CD8-positive, alpha-beta memory T cell (primary cell): ENCODE measurements at regions not wholly inside any gene's neighbourhood (a gene's known extent, or its start where the extent isn't known, plus 50 kb on each side); places are given as distances from the start of the nearest gene placed in this dataset.

Source experiments
- CTCF ChIA-PET: fragments of 350-600 bp; sonication (Branson Sonifier 250); formaldehyde crosslinking; loops from one replicate; lab custom pipeline; 2021; ENCODE audit warnings: antibody characterized with exemption; lab: Charles Lee
- POLR2A ChIA-PET: fragments of 350-600 bp; sonication (Branson Sonifier 250); formaldehyde crosslinking; loops from one replicate; lab custom pipeline; 2021; ENCODE audit warnings: antibody characterized with exemption; lab: Charles Lee
- DNase-seq, 5 donors: peaks; one replicate each; pipeline versions ENCODE4 v3.0.0 to v3.0.0-alpha.2; 2020 to 2022; ENCODE audit warnings: mixed read lengths in 1 of 5
- H3K27ac ChIP-seq: one replicate; pipeline ENCODE4 v1.7.0; 2013; ENCODE audit warnings: low read depth, mild to moderate bottlenecking, low read length, moderate library complexity
- H3K27me3 ChIP-seq: 2 replicates; pipeline ENCODE4 v1.7.0; 2013; ENCODE audit warnings: low read length, mild to moderate bottlenecking; ENCODE audit not compliant: insufficient read depth, poor library complexity, severe bottlenecking
- H3K36me3 ChIP-seq: 2 replicates; pipeline ENCODE4 v1.7.0; 2013; ENCODE audit warnings: mild to moderate bottlenecking, low read length, moderate library complexity; ENCODE audit not compliant: insufficient read depth
- H3K4me1 ChIP-seq: 2 replicates; pipeline ENCODE4 v1.7.0; 2013; ENCODE audit warnings: mild to moderate bottlenecking, low read length, moderate library complexity; ENCODE audit not compliant: insufficient read depth
- H3K4me3 ChIP-seq: 2 replicates; pipeline ENCODE4 v1.7.0; 2013; ENCODE audit warnings: mild to moderate bottlenecking, low read length
- H3K9me3 ChIP-seq: 2 replicates; pipeline ENCODE4 v1.7.0; 2013; ENCODE audit warnings: mild to moderate bottlenecking, low read length
- H3K27ac Mint-ChIP-seq, 8 donors: one replicate each; pipeline ENCODE4 v1.8.0; 2020 to 2021; ENCODE audit warnings: mixed read lengths in 8 of 8, mild to moderate bottlenecking in 6 of 8, inconsistent platforms in 3 of 8, moderate library complexity in 3 of 8
- H3K27me3 Mint-ChIP-seq, 2 donors: one replicate each; pipeline ENCODE4 v1.8.0; 2020 to 2021; ENCODE audit warnings: mixed read lengths in 2 of 2, mild to moderate bottlenecking in 1 of 2, moderate library complexity in 1 of 2
- H3K36me3 Mint-ChIP-seq, 3 donors: one replicate each; pipeline ENCODE4 v1.8.0; 2020 to 2021; ENCODE audit warnings: mixed read lengths in 3 of 3, inconsistent platforms in 1 of 3, mild to moderate bottlenecking in 1 of 3
- H3K4me1 Mint-ChIP-seq, 3 donors: one replicate each; pipeline ENCODE4 v1.8.0; 2020 to 2021; ENCODE audit warnings: mixed read lengths in 3 of 3, inconsistent platforms in 1 of 3, mild to moderate bottlenecking in 1 of 3
- H3K4me3 Mint-ChIP-seq, 7 donors: one replicate each; pipeline ENCODE4 v1.8.0; 2020 to 2021; ENCODE audit warnings: mixed read lengths in 7 of 7, mild to moderate bottlenecking in 6 of 7, moderate library complexity in 4 of 7, inconsistent platforms in 2 of 7
- H3K9me3 Mint-ChIP-seq, 5 donors: one replicate each; pipeline ENCODE4 v1.8.0; 2020 to 2022; ENCODE audit warnings: mixed read lengths in 5 of 5, mild to moderate bottlenecking in 3 of 5, moderate library complexity in 2 of 5, inconsistent platforms in 1 of 5

GRCh38 chr13:89738072-89738471 is 1609.4 kb upstream of the MIR17HG start:
- Mint-ChIP-seq H3K9me3 (peaks cover 0 to 27% (median 5%) of the 10 kb centered on the region in 5 donors), H3K4me1 (no peaks in the 10 kb centered on the region), H3K27me3 (no peaks in the 10 kb centered on the region), H3K4me3 (no peak overlapping the region), H3K36me3 (no peaks in the 10 kb centered on the region), H3K27ac (no peak overlapping the region)
- H3K36me3 ChIP-seq, result no peaks in the 10 kb centered on the region
- POLR2A ChIA-PET, result no interaction called here
- H3K9me3 ChIP-seq, result no peaks in the 10 kb centered on the region
- CTCF ChIA-PET, result no interaction called here
- H3K4me3 ChIP-seq, result no peak overlapping the region
- no peaks in the 10 kb centered on the region for H3K27me3 ChIP-seq
- DNase-seq, result no peak
- no peaks in the 10 kb centered on the region for H3K4me1 ChIP-seq
- no peak overlapping the region for H3K27ac ChIP-seq

GRCh38 chr13:89740994-89741685 is 1606.3 kb upstream of the MIR17HG start:
- no peak overlapping the region for H3K4me3 Mint-ChIP-seq
- H3K27ac Mint-ChIP-seq, result no peak overlapping the region
- H3K9me3 Mint-ChIP-seq, result peaks cover 0 to 21% (median 2%) of the 10 kb centered on the region in 5 donors
- DNase-seq, result peak in 1 of 5 donors; percentile 26
- no peaks in the 10 kb centered on the region for H3K27me3 Mint-ChIP-seq
- Histone ChIP-seq H3K4me3 (no peak overlapping the region), H3K4me1 (no peaks in the 10 kb centered on the region), H3K27ac (no peak overlapping the region), H3K36me3 (no peaks in the 10 kb centered on the region), H3K27me3 (no peaks in the 10 kb centered on the region), H3K9me3 (no peaks in the 10 kb centered on the region)
- no peaks in the 10 kb centered on the region for H3K36me3 Mint-ChIP-seq
- H3K4me1 Mint-ChIP-seq, result no peaks in the 10 kb centered on the region
- CTCF ChIA-PET, result no interaction called here
- POLR2A ChIA-PET, result no interaction called here

- H3K4me1 ChIP-seq, result no peaks in the 10 kb centered on the region
- no peak overlapping the region for H3K27ac ChIP-seq
- Mint-ChIP-seq H3K27ac (no peak overlapping the region), H3K4me1 (no peaks in the 10 kb centered on the region), H3K9me3 (peaks cover 0 to 30% (median 11%) of the 10 kb centered on the region in 5 donors), H3K27me3 (no peaks in the 10 kb centered on the region), H3K4me3 (no peak overlapping the region), H3K36me3 (no peaks in the 10 kb centered on the region)
- H3K27me3 ChIP-seq, result no peaks in the 10 kb centered on the region
- no peaks in the 10 kb centered on the region for H3K9me3 ChIP-seq
- POLR2A ChIA-PET, result no interaction called here
- no peaks in the 10 kb centered on the region for H3K36me3 ChIP-seq
- CTCF ChIA-PET, result no interaction called here
- no peak for DNase-seq
- H3K4me3 ChIP-seq, result no peak overlapping the region
Measured at GRCh38 chr13:89746554-89746953, 1600.9 kb upstream of the MIR17HG start.

- H3K36me3 Mint-ChIP-seq, result no peaks in the 10 kb centered on the region
- ChIA-PET CTCF (no interaction called here), POLR2A (no interaction called here)
- Histone ChIP-seq H3K4me3 (no peak overlapping the region), H3K4me1 (no peaks in the 10 kb centered on the region), H3K9me3 (no peaks in the 10 kb centered on the region), H3K27ac (no peak overlapping the region), H3K27me3 (no peaks in the 10 kb centered on the region), H3K36me3 (no peaks in the 10 kb centered on the region)
- no peaks in the 10 kb centered on the region for H3K27me3 Mint-ChIP-seq
- H3K4me3 Mint-ChIP-seq, result no peak overlapping the region
- no peak for DNase-seq
- H3K4me1 Mint-ChIP-seq, result no peaks in the 10 kb centered on the region
- H3K9me3 Mint-ChIP-seq, result peaks cover 0 to 33% (median 10%) of the 10 kb centered on the region in 5 donors
- H3K27ac Mint-ChIP-seq, result no peak overlapping the region
Measured at GRCh38 chr13:89748716-89749115, 1598.8 kb upstream of the MIR17HG start.

GRCh38 chr13:89749888-89750287 is 1597.6 kb upstream of the MIR17HG start:
- no peak overlapping the region for H3K27ac Mint-ChIP-seq
- Histone ChIP-seq H3K27ac (no peak overlapping the region), H3K27me3 (no peaks in the 10 kb centered on the region), H3K4me1 (no peaks in the 10 kb centered on the region), H3K36me3 (no peaks in the 10 kb centered on the region), H3K4me3 (no peak overlapping the region), H3K9me3 (no peaks in the 10 kb centered on the region)
- H3K36me3 Mint-ChIP-seq, result no peaks in the 10 kb centered on the region
- H3K9me3 Mint-ChIP-seq, result peaks cover 0 to 33% (median 10%) of the 10 kb centered on the region in 5 donors
- CTCF ChIA-PET, result no interaction called here
- no peak overlapping the region for H3K4me3 Mint-ChIP-seq
- POLR2A ChIA-PET, result no interaction called here
- H3K27me3 Mint-ChIP-seq, result no peaks in the 10 kb centered on the region
- DNase-seq, result no peak
- no peaks in the 10 kb centered on the region for H3K4me1 Mint-ChIP-seq

- H3K4me3 Mint-ChIP-seq, result no peak overlapping the region
- POLR2A ChIA-PET, result no interaction called here
- H3K36me3 Mint-ChIP-seq, result no peaks in the 10 kb centered on the region
- Histone ChIP-seq H3K9me3 (no peaks in the 10 kb centered on the region), H3K4me1 (no peaks in the 10 kb centered on the region), H3K36me3 (no peaks in the 10 kb centered on the region), H3K27ac (no peak overlapping the region), H3K27me3 (no peaks in the 10 kb centered on the region), H3K4me3 (no peak overlapping the region)
- H3K27me3 Mint-ChIP-seq, result no peaks in the 10 kb centered on the region
- H3K4me1 Mint-ChIP-seq, result no peaks in the 10 kb centered on the region
- CTCF ChIA-PET, result no interaction called here
- no peak for DNase-seq
- no peak overlapping the region for H3K27ac Mint-ChIP-seq
- H3K9me3 Mint-ChIP-seq, result peaks cover 0 to 33% (median 10%) of the 10 kb centered on the region in 5 donors
Measured at GRCh38 chr13:89750371-89750770, 1597.1 kb upstream of the MIR17HG start.

- Histone ChIP-seq H3K4me1 (no peaks in the 10 kb centered on the region), H3K27me3 (no peaks in the 10 kb centered on the region), H3K4me3 (no peak overlapping the region), H3K9me3 (no peaks in the 10 kb centered on the region), H3K27ac (no peak overlapping the region), H3K36me3 (no peaks in the 10 kb centered on the region)
- DNase-seq, result no peak
- H3K4me1 Mint-ChIP-seq, result no peaks in the 10 kb centered on the region
- no peaks in the 10 kb centered on the region for H3K36me3 Mint-ChIP-seq
- CTCF ChIA-PET, result no interaction called here
- no peak overlapping the region for H3K4me3 Mint-ChIP-seq
- H3K9me3 Mint-ChIP-seq, result peaks cover 0 to 31% (median 5%) of the 10 kb centered on the region in 5 donors
- H3K27me3 Mint-ChIP-seq, result no peaks in the 10 kb centered on the region
- H3K27ac Mint-ChIP-seq, result no peak overlapping the region
- POLR2A ChIA-PET, result no interaction called here
Measured at GRCh38 chr13:89751432-89751930, 1596.0 kb upstream of the MIR17HG start.

- no peak overlapping the region for H3K27ac ChIP-seq
- ChIA-PET CTCF (no interaction called here), POLR2A (no interaction called here)
- no peaks in the 10 kb centered on the region for H3K27me3 ChIP-seq
- DNase-seq, result no peak
- peaks cover 0 to 30% (median 3%) of the 10 kb centered on the region in 5 donors for H3K9me3 Mint-ChIP-seq
- no peaks in the 10 kb centered on the region for H3K4me1 Mint-ChIP-seq
- no peak overlapping the region for H3K4me3 ChIP-seq
- no peak overlapping the region for H3K4me3 Mint-ChIP-seq
- no peaks in the 10 kb centered on the region for H3K9me3 ChIP-seq
- no peaks in the 10 kb centered on the region for H3K36me3 Mint-ChIP-seq
- H3K27ac Mint-ChIP-seq, result no peak overlapping the region
- H3K4me1 ChIP-seq, result no peaks in the 10 kb centered on the region
- no peaks in the 10 kb centered on the region for H3K36me3 ChIP-seq
- no peaks in the 10 kb centered on the region for H3K27me3 Mint-ChIP-seq
Measured at GRCh38 chr13:89752394-89752793, 1595.1 kb upstream of the MIR17HG start.
